ENCODE measurements at regions not wholly inside any gene's neighbourhood (a gene's known extent, or its start where the extent isn't known, plus 50 kb on each side); places are given as distances from the start of the nearest gene placed in this dataset.
"Not testable (repeated sequence)": the region's sequence is repeated elsewhere in the genome, so short reads cannot be mapped to it uniquely, and the experiment has no call there.

DNA sequence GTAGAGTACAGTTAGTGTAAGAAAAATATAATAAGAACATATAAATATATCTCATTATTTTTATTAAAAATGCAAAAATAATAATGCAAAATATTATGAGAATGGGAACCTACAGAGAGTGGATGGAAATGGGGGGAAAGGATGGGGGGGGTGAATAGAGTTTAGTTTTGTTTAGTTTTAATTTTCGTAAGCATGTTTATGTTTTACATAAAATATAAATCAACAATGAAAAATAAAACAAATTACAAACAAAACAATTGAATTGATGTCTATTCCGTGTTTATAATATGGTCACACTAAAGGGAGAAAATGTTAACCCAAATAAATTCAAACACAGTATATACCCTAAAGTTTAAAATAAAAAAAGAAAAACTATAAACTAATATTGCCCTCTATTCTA is 1717.4 kb upstream of the SPRY2 start:
- no peak overlapping the region for H3K4me3 Mint-ChIP-seq
- no peak for TF ChIP-seq CTCF (conservative IDR thresholded peaks at IDR 0.05; ENCODE audit: low read depth in 2 of 2)
- TF ChIP-seq EZH2phosphoT487 (IDR thresholded peaks at IDR 0.05; ENCODE audit: unreplicated experiment) = no peak
- TF ChIP-seq NANOG (IDR thresholded peaks at IDR 0.05; ENCODE audit: borderline replicate concordance) = no peak
- TF ChIP-seq, protein P1, sequence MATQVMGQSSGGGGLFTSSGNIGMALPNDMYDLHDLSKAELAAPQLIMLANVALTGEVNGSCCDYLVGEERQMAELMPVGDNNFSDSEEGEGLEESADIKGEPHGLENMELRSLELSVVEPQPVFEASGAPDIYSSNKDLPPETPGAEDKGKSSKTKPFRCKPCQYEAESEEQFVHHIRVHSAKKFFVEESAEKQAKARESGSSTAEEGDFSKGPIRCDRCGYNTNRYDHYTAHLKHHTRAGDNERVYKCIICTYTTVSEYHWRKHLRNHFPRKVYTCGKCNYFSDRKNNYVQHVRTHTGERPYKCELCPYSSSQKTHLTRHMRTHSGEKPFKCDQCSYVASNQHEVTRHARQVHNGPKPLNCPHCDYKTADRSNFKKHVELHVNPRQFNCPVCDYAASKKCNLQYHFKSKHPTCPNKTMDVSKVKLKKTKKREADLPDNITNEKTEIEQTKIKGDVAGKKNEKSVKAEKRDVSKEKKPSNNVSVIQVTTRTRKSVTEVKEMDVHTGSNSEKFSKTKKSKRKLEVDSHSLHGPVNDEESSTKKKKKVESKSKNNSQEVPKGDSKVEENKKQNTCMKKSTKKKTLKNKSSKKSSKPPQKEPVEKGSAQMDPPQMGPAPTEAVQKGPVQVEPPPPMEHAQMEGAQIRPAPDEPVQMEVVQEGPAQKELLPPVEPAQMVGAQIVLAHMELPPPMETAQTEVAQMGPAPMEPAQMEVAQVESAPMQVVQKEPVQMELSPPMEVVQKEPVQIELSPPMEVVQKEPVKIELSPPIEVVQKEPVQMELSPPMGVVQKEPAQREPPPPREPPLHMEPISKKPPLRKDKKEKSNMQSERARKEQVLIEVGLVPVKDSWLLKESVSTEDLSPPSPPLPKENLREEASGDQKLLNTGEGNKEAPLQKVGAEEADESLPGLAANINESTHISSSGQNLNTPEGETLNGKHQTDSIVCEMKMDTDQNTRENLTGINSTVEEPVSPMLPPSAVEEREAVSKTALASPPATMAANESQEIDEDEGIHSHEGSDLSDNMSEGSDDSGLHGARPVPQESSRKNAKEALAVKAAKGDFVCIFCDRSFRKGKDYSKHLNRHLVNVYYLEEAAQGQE (IDR thresholded peaks at IDR 0.05; ENCODE audit: unreplicated experiment) = no peak
- no peak for TF ChIP-seq CREB1 (CRISPR knock-in tag; IDR thresholded peaks at IDR 0.05; ENCODE audit: low read depth)
- no peak for TF ChIP-seq ETS1 (IDR thresholded peaks at IDR 0.05)
- TF ChIP-seq ZNF331 (CRISPR knock-in tag; IDR thresholded peaks at IDR 0.05; ENCODE audit: low read depth) = no peak
- TF ChIP-seq EZH2 (IDR thresholded peaks at IDR 0.05; ENCODE audit: low read depth, unreplicated experiment) = no peak
- no peak for TF ChIP-seq STAT1 (IDR thresholded peaks at IDR 0.05; ENCODE audit: unreplicated experiment)
- TF ChIP-seq ZNF462 (CRISPR knock-in tag; IDR thresholded peaks at IDR 0.05) = no peak
- no peak for TF ChIP-seq JUNB (IDR thresholded peaks at IDR 0.05; ENCODE audit: unreplicated experiment)
- no peaks in the 10 kb centered on the region for H3K9me2 ChIP-seq (ENCODE audit: insufficient read depth)

GRCh38 chr13:82045316-82045715 is 1704.4 kb upstream of the SPRY2 start:
- Mint-ChIP-seq H3K9me3 (peaks cover 16% of the 10 kb centered on the region; the same call in 2 of the 3 replicates), H3K36me3 (ENCODE audit: low read depth) (peaks cover 12% of the 10 kb centered on the region; the same call in 1 of the 3 replicates)
- H3F3A ChIP-seq (replicated peaks; ENCODE audit: low read depth); H3K27me3 Mint-ChIP-seq (ENCODE audit: insufficient read depth, low read depth, poor library complexity); H3K4me3 ChIP-seq; H3K9me2 ChIP-seq (ENCODE audit: insufficient read depth); DNase-seq (ENCODE audit: low spot score); H3K36me3 ChIP-seq (ENCODE audit: insufficient read depth); H3K4me3 Mint-ChIP-seq; H3K27ac Mint-ChIP-seq; H3K4me1 Mint-ChIP-seq; H4K20me1 ChIP-seq (replicated peaks; ENCODE audit: insufficient read depth); H2AFZ ChIP-seq; ATAC-seq; H3K4me1 ChIP-seq (ENCODE audit: insufficient read depth); H3K79me2 ChIP-seq (replicated peaks; ENCODE audit: insufficient read depth); H3K27me3 ChIP-seq (ENCODE audit: insufficient read depth); H3K27ac ChIP-seq (ENCODE audit: low read depth); H3K4me2 ChIP-seq: not testable (repeated sequence)

More for the DNA sequence above, 1717.4 kb upstream of the SPRY2 start:
- H3K4me3 ChIP-seq = no peak overlapping the region
- no peaks in the 10 kb centered on the region for H3K4me1 ChIP-seq (ENCODE audit: insufficient read depth)
- H3K27ac Mint-ChIP-seq = no peak overlapping the region
- no peaks in the 10 kb centered on the region for H3K79me2 ChIP-seq (replicated peaks; ENCODE audit: insufficient read depth)
- H3K36me3 Mint-ChIP-seq (ENCODE audit: low read depth) = no peaks in the 10 kb centered on the region
- H3K36me3 ChIP-seq (ENCODE audit: insufficient read depth) = no peaks in the 10 kb centered on the region
- ATAC-seq (no peak), DNase-seq (ENCODE audit: low spot score) (no peak)
- no peaks in the 10 kb centered on the region for H3K27me3 Mint-ChIP-seq (ENCODE audit: insufficient read depth, low read depth, poor library complexity)
- no peaks in the 10 kb centered on the region for H3K27me3 ChIP-seq (ENCODE audit: insufficient read depth)
- no peak overlapping the region for H3K4me2 ChIP-seq
- no peak overlapping the region for H2AFZ ChIP-seq
- H3K4me1 Mint-ChIP-seq = no peaks in the 10 kb centered on the region
- H4K20me1 ChIP-seq (replicated peaks; ENCODE audit: insufficient read depth) = no peaks in the 10 kb centered on the region
- H3K27ac ChIP-seq (ENCODE audit: low read depth) = no peak overlapping the region
- no peaks in the 10 kb centered on the region for H3F3A ChIP-seq (replicated peaks; ENCODE audit: low read depth)
- H3K9me3 Mint-ChIP-seq = no peaks in the 10 kb centered on the region
